HEK293 (cell line): ENCODE measurements at regions not wholly inside any gene's neighbourhood (a gene's known extent, or its start where the extent isn't known, plus 50 kb on each side); places are given as distances from the start of the nearest gene placed in this dataset.

Source experiments
- CTCF ChIA-PET: fragments of 350-600 bp; formaldehyde crosslinking; extraction: SDS; loops from one replicate; lab custom pipeline; 2021; ENCODE audit warnings: antibody characterized with exemption; lab: Yijun Ruan, JAX
- POLR2A ChIA-PET: fragments of 300-600 bp; formaldehyde crosslinking; extraction: SDS; loops from one replicate; lab custom pipeline; 2020; ENCODE audit warnings: antibody characterized with exemption, inconsistent platforms; lab: Yijun Ruan, JAX
- H3K27ac ChIP-seq: fragments of 200-500 bp; sonication (Bioruptor generic); 2 replicates; pipeline ENCODE4 v1.5.1; 2014; ENCODE audit warnings: low read depth, low read length, control low read depth, inconsistent platforms; ENCODE audit errors: extremely low read depth
- H3K36me3 ChIP-seq, 2 experiments: fragments of 200-500 bp in 1 of 2; sonication (Bioruptor generic) in 1 of 2; 1 replicate in 1 of 2; 2 replicates in 1 of 2; pipeline ENCODE4 v1.5.1; 2014 to 2017; ENCODE audit warnings: inconsistent platforms in 2 of 2, low read length in 2 of 2; ENCODE audit not compliant: control insufficient read depth in 2 of 2, insufficient read depth in 1 of 2
- H3K4me1 ChIP-seq: fragments of 200-500 bp; sonication (Bioruptor generic); 2 replicates; pipeline ENCODE4 v1.5.1; 2014; ENCODE audit warnings: mild to moderate bottlenecking, low read length, inconsistent platforms; ENCODE audit not compliant: control insufficient read depth, insufficient read depth
- H3K4me3 ChIP-seq: 2 replicates; pipeline ENCODE4 v1.5.1; 2011; ENCODE audit warnings: low read depth, mild to moderate bottlenecking, control low read depth, low read length, moderate library complexity
- H3K9me3 ChIP-seq: fragments of 200-500 bp; sonication (Bioruptor generic); 2 replicates; pipeline ENCODE4 v1.5.1; 2014; ENCODE audit warnings: low read depth, low read length, inconsistent platforms; ENCODE audit not compliant: control insufficient read depth, insufficient read depth
- CTCF ChIP-seq: fragments of 450-650 bp; formaldehyde crosslinking; IDR thresholded peaks from 2 replicates; pipeline ENCODE4 v1.5.1; 2016; ENCODE audit warnings: missing biosample characterization, missing genetic modification characterization
- EGR2 ChIP-seq: fragments of 450-650 bp; formaldehyde crosslinking; IDR thresholded peaks from 2 replicates; pipeline ENCODE4 v1.5.1; 2016; ENCODE audit warnings: low read depth, missing biosample characterization, missing genetic modification characterization
- KLF10 ChIP-seq: fragments of 450-650 bp; IDR thresholded peaks from 2 replicates; pipeline ENCODE4 v1.5.1; 2018; ENCODE audit warnings: missing biosample characterization, mild to moderate bottlenecking, missing genetic modification characterization
- MZF1 ChIP-seq: fragments of 450-650 bp; formaldehyde crosslinking; IDR thresholded peaks from 2 replicates; pipeline ENCODE4 v1.5.1; 2017; ENCODE audit warnings: missing biosample characterization, missing genetic modification characterization, borderline replicate concordance
- PBX3 ChIP-seq: sonication (generic); formaldehyde crosslinking; IDR thresholded peaks from 2 replicates; pipeline ENCODE4 v1.8.1; 2022; ENCODE audit warnings: mild to moderate bottlenecking, moderate library complexity, missing genetic modification reagents
- SP3 ChIP-seq: fragments of 450-650 bp; formaldehyde crosslinking; IDR thresholded peaks from 2 replicates; pipeline ENCODE4 v1.5.1; 2016; ENCODE audit warnings: missing biosample characterization, missing genetic modification characterization
- TRIM28 ChIP-seq: IDR thresholded peaks from 2 replicates; pipeline ENCODE4 v1.6.1; 2011; ENCODE audit warnings: low read length, control low read depth, borderline replicate concordance
- ZBTB17 ChIP-seq: fragments of 450-650 bp; formaldehyde crosslinking; IDR thresholded peaks from 2 replicates; pipeline ENCODE4 v1.5.1; 2016; ENCODE audit warnings: missing biosample characterization, missing genetic modification characterization
- ZBTB21 ChIP-seq: fragments of 450-650 bp; formaldehyde crosslinking; IDR thresholded peaks from 2 replicates; pipeline ENCODE4 v1.5.1; 2017; ENCODE audit warnings: missing biosample characterization, missing genetic modification characterization
- ZBTB7A ChIP-seq: fragments of 450-650 bp; formaldehyde crosslinking; IDR thresholded peaks from 2 replicates; pipeline ENCODE4 v1.5.1; 2016; ENCODE audit warnings: low read depth, missing biosample characterization, missing genetic modification characterization
- ZFP37 ChIP-seq: fragments of 450-650 bp; formaldehyde crosslinking; IDR thresholded peaks from 2 replicates; pipeline ENCODE4 v1.5.1; 2016; ENCODE audit warnings: missing biosample characterization, missing genetic modification characterization
- ZFP69B ChIP-seq: fragments of 450-650 bp; formaldehyde crosslinking; IDR thresholded peaks from 2 replicates; pipeline ENCODE4 v1.5.1; 2016; ENCODE audit warnings: missing biosample characterization, missing genetic modification characterization
- ZNF121 ChIP-seq: fragments of 450-650 bp; formaldehyde crosslinking; IDR thresholded peaks from 2 replicates; pipeline ENCODE4 v1.5.1; 2016; ENCODE audit warnings: missing biosample characterization, missing genetic modification characterization
- ZNF169 ChIP-seq: fragments of 450-650 bp; formaldehyde crosslinking; IDR thresholded peaks from 2 replicates; pipeline ENCODE4 v1.5.1; 2016; ENCODE audit warnings: missing biosample characterization, missing genetic modification characterization
- ZNF2 ChIP-seq: fragments of 450-650 bp; formaldehyde crosslinking; IDR thresholded peaks from 2 replicates; pipeline ENCODE4 v1.5.1; 2016; ENCODE audit warnings: missing biosample characterization, missing genetic modification characterization
- ZNF26 ChIP-seq: fragments of 450-650 bp; formaldehyde crosslinking; IDR thresholded peaks from 2 replicates; pipeline ENCODE4 v1.5.1; 2016; ENCODE audit warnings: missing biosample characterization, missing genetic modification characterization
- ZNF274 ChIP-seq, 2 experiments: fragments of 200-500 bp in 1 of 2; fragments of 450-650 bp in 1 of 2; sonication (Bioruptor generic) in 1 of 2; formaldehyde crosslinking in 1 of 2; IDR thresholded peaks; 2 replicates each; pipeline versions ENCODE4 v1.5.1 to v1.6.1; 2014 to 2016; ENCODE audit warnings: borderline replicate concordance in 1 of 2, inconsistent platforms in 1 of 2, low read length in 1 of 2, missing biosample characterization in 1 of 2, missing genetic modification characterization in 1 of 2
- ZNF280C ChIP-seq: fragments of 450-650 bp; formaldehyde crosslinking; IDR thresholded peaks from 2 replicates; pipeline ENCODE4 v1.5.1; 2016; ENCODE audit warnings: missing biosample characterization, missing genetic modification characterization
- ZNF362 ChIP-seq: fragments of 450-650 bp; formaldehyde crosslinking; IDR thresholded peaks from 2 replicates; pipeline ENCODE4 v1.5.1; 2016; ENCODE audit warnings: missing biosample characterization, missing genetic modification characterization
- ZNF394 ChIP-seq: fragments of 450-650 bp; formaldehyde crosslinking; IDR thresholded peaks from 2 replicates; pipeline ENCODE4 v1.5.1; 2016; ENCODE audit warnings: missing biosample characterization, missing genetic modification characterization, mild to moderate bottlenecking, moderate library complexity, borderline replicate concordance
- ZNF561 ChIP-seq: fragments of 450-650 bp; IDR thresholded peaks from 2 replicates; pipeline ENCODE4 v1.5.1; 2018; ENCODE audit warnings: missing biosample characterization, missing genetic modification characterization, borderline replicate concordance
- ZNF654 ChIP-seq: fragments of 450-650 bp; formaldehyde crosslinking; IDR thresholded peaks from 2 replicates; pipeline ENCODE4 v1.5.1; 2016; ENCODE audit warnings: low read depth, missing biosample characterization, missing genetic modification characterization
- ZNF658 ChIP-seq: fragments of 450-650 bp; formaldehyde crosslinking; IDR thresholded peaks from 2 replicates; pipeline ENCODE4; 2016; ENCODE audit warnings: missing biosample characterization, missing genetic modification characterization
- ZNF660 ChIP-seq: fragments of 450-650 bp; IDR thresholded peaks from 2 replicates; pipeline ENCODE4 v1.5.1; 2018; ENCODE audit warnings: missing biosample characterization, mild to moderate bottlenecking, missing genetic modification characterization
- ZNF791 ChIP-seq: fragments of 450-650 bp; formaldehyde crosslinking; IDR thresholded peaks from 2 replicates; pipeline ENCODE4 v1.5.1; 2016; ENCODE audit warnings: missing biosample characterization, missing genetic modification characterization
- ZNF830 ChIP-seq: fragments of 450-650 bp; IDR thresholded peaks from 2 replicates; pipeline ENCODE4 v1.5.0; 2018; ENCODE audit warnings: missing biosample characterization, missing genetic modification characterization, low read depth, mild to moderate bottlenecking, moderate library complexity

GRCh38 chr22:22060200-22061084, 77.9 kb upstream of the TOP3B start:
- no peaks in the 10 kb centered on the region for H3K36me3 ChIP-seq
- no peaks in the 10 kb centered on the region for H3K9me3 ChIP-seq
- peak; percentile 79; the same call in 1 of the 2 replicates for TF ChIP-seq ZNF2 (tag by site-specific recombination)
- TF ChIP-seq ZNF394, result no peak
- TF ChIP-seq CTCF (tag by site-specific recombination), result peak; percentile 52
- TF ChIP-seq ZNF274 (IDR thresholded peaks at IDR 0.05; ENCODE audit: low read length), result no peak
- TF ChIP-seq ZNF274 (tag by site-specific recombination; IDR thresholded peaks at IDR 0.05; ENCODE audit: borderline replicate concordance), result no peak
- peak; percentile 49 for TF ChIP-seq ZNF654 (tag by site-specific recombination)
- TF ChIP-seq PBX3, result no peak
- no peak for TF ChIP-seq ZNF121 (tag by site-specific recombination)
- no peak for TF ChIP-seq ZNF658 (tag by site-specific recombination)
- TF ChIP-seq ZNF169 (tag by site-specific recombination), result no peak
- no peak for TF ChIP-seq ZNF362 (tag by site-specific recombination)
- ChIA-PET POLR2A (no interaction called here), CTCF (interaction anchor here (0.6 to 4.2 kb wide), 37 partner anchors 8 to 445 kb away, joined by 3 to 35 read pairs (median 5); no protein-coding TSS in a partner anchor)
- no peaks in the 10 kb centered on the region for H3K4me1 ChIP-seq
- no peak overlapping the region for H3K4me3 ChIP-seq
- H3K27ac ChIP-seq, result no peak overlapping the region

GRCh38 chr22:22059291-22060002, 76.9 kb upstream of the TOP3B start:
- Histone ChIP-seq H3K36me3 (no peaks in the 10 kb centered on the region), H3K4me1 (no peaks in the 10 kb centered on the region), H3K9me3 (no peaks in the 10 kb centered on the region), H3K4me3 (no peak overlapping the region), H3K27ac (no peak overlapping the region)
- ChIA-PET POLR2A (no interaction called here), CTCF (interaction anchor here (0.6 to 4.2 kb wide), 22 partner anchors 9 to 143 kb away, joined by 3 to 35 read pairs (median 6); no protein-coding TSS in a partner anchor)
- TF ChIP-seq SP3 (tag by site-specific recombination) (no peak), ZNF26 (tag by site-specific recombination) (no peak), ZFP37 (no peak), ZNF791 (tag by site-specific recombination) (no peak), MZF1 (no peak), ZBTB7A (tag by site-specific recombination) (no peak), ZNF561 (no peak), KLF10 (tag by site-specific recombination) (no peak), ZBTB17 (tag by site-specific recombination) (no peak), EGR2 (tag by site-specific recombination) (no peak), ZNF660 (tag by site-specific recombination) (no peak), ZNF830 (tag by site-specific recombination) (no peak), ZFP69B (tag by site-specific recombination) (no peak), ZNF280C (tag by site-specific recombination) (no peak), TRIM28 (no peak), ZBTB21 (tag by site-specific recombination) (no peak)
